ENCODE measurements at regions not wholly inside any gene's neighbourhood (a gene's known extent, or its start where the extent isn't known, plus 50 kb on each side); places are given as distances from the start of the nearest gene placed in this dataset.
"Not testable (repeated sequence)": the region's sequence is repeated elsewhere in the genome, so short reads cannot be mapped to it uniquely, and the experiment has no call there.

DNA sequence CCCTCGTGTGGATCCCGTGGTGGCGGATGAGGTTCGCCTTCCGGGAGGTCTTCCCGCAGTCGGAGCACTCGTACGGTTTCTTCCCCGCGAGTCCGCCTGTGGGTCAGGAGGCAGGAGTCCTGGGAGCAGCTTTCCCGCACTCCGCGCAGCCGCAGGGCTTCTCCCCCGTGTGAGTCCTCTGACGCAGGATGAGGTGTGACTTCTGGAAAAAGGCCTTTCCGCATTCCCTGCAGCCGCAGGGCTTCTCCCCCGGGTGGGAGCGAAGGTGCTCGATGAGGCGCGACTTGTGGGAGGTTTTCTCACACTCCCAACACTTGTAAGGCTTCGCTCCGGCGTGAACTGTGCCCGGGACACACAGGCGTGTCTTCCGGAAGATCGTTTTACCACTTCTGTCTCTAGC, 68.8 kb upstream of the WIPI2 start:
- not testable (repeated sequence) for DNase-seq (ENCODE audit: low spot score)

DNA sequence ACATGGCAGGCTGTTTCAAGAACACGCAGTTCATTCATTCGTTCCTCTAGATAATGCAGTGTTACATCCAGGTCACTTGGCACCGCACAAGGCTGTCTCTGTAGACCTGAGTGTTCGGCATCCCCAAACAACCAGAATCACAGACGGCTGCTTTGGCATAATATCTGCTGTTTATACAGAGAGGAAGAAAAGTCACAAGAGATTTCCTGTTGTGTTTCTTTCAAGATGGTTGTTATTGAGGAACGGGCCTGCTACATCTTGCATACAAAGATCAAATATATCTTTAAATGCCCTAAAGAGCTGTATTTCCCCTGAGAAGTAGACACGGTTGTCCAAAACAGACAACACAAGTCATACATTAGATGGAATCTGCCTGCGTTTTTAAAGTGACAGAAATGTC, 58.8 kb upstream of the WIPI2 start:
- DNase-seq (ENCODE audit: low spot score): not testable (repeated sequence)

DNA sequence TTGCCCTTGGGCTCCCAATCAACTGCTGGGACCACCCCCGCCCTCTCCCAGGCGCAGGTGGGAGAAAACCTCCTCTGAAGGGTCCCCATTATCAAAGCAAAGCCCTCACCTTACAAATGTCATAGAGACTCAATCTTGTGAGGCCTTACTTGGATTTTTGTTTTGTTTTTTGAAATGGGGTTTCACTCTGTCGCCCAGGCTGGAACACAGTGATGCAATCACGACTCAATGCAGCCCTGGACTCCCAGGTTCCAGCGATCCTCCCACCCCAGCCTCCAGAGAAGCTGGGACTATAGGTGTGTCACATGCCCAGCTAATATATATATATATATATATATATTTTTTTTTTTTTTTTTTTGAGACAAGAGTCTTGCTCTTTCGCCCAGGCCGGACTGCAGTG, 57.5 kb upstream of the WIPI2 start:
- DNase-seq (ENCODE audit: low spot score): no peak

- DNase-seq (ENCODE audit: low spot score): peak; percentile 61
Measured at GRCh38 chr7:5139998-5140397, 50.0 kb upstream of the WIPI2 start.
